GM12874 (cell line): ENCODE measurements at regions not wholly inside any gene's neighbourhood (a gene's known extent, or its start where the extent isn't known, plus 50 kb on each side); places are given as distances from the start of the nearest gene placed in this dataset.

Experiments
- TF ChIP-seq, protein P1 (sequence below): IDR thresholded peaks from 2 replicates; pipeline ENCODE4 v1.5.1; 2011; ENCODE audit warnings: low read depth, mild to moderate bottlenecking, control low read depth, low read length, moderate library complexity; ENCODE audit not compliant: insufficient read depth

DNA sequence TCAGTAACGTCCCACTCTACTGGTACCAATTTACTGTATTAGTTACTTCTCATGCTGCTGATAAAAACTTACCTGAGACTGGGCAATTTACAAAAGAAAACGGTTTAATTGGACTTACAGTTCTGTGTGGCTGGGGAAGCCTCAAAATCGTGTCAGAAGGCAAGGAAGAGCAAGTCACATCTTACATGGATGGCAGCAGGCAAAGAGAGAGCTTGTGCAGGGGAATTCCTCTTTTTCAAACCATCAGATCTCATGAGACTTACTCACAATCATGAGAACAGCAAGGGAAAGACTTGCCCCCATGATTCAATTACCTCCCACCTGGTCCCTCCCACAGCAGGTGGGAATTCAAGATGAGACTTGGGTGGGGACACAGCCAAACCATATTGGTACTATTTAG is 908.2 kb upstream of the NR2F2 start:
- TF ChIP-seq, protein P1, sequence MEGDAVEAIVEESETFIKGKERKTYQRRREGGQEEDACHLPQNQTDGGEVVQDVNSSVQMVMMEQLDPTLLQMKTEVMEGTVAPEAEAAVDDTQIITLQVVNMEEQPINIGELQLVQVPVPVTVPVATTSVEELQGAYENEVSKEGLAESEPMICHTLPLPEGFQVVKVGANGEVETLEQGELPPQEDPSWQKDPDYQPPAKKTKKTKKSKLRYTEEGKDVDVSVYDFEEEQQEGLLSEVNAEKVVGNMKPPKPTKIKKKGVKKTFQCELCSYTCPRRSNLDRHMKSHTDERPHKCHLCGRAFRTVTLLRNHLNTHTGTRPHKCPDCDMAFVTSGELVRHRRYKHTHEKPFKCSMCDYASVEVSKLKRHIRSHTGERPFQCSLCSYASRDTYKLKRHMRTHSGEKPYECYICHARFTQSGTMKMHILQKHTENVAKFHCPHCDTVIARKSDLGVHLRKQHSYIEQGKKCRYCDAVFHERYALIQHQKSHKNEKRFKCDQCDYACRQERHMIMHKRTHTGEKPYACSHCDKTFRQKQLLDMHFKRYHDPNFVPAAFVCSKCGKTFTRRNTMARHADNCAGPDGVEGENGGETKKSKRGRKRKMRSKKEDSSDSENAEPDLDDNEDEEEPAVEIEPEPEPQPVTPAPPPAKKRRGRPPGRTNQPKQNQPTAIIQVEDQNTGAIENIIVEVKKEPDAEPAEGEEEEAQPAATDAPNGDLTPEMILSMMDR, result no peak

DNA sequence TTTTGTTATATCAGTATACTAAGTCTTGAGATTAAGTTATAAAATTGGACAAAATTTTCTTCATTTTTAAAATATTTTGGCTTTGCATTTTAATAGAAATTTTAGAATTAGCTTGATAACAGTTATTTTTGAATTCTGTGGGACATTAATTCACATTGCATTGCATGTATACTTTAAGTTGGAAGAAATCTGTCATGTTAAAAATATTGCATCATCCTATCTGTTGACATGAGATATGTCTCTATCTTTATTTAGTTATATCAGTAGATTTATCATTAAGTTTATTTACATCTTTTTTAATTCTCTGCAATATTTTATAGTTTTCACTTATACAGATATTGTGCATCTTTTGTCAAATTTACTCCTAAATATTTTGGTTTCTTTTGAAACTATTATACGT is 904.6 kb upstream of the NR2F2 start:
- TF ChIP-seq, protein P1, result no peak

DNA sequence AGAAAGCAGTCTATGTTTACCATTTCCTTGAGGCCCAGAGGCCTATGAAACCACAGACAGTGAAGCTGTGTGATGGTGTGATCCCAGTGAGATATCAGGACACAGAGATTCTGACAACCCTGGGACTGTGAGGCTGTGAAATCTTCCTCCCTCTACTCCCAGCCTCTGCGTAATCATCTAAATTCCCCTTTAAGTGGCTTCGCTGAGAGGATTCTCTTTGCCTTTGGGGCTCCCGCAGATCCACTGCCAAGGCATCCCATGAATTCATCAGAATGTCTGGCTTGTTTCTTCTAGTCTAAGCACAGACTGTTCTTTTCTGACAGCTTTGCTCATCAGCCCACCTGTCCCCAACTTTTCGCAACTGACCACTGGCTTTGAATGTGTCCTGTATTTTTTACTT is 901.2 kb upstream of the NR2F2 start:
- TF ChIP-seq, protein P1, result no peak

DNA sequence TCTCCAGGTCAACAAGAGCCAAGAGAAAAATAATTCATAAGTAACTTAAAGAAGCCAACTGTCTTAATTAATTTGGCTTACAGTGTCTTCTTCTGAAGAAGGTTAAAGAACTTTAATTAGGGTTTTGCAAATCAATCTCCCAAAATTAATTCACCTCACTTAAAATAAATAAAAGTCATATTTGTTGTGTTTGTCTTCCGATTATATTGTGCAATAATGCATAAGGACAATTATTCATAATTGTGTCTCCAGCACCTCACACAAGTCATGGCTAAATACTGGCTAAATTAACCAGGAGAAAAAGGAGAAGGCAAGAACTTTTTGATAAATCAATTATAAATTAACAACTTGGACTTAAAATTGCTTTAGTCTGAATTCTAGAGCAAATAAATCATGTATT is 899.0 kb upstream of the NR2F2 start:
- TF ChIP-seq, protein P1, result no peak

DNA sequence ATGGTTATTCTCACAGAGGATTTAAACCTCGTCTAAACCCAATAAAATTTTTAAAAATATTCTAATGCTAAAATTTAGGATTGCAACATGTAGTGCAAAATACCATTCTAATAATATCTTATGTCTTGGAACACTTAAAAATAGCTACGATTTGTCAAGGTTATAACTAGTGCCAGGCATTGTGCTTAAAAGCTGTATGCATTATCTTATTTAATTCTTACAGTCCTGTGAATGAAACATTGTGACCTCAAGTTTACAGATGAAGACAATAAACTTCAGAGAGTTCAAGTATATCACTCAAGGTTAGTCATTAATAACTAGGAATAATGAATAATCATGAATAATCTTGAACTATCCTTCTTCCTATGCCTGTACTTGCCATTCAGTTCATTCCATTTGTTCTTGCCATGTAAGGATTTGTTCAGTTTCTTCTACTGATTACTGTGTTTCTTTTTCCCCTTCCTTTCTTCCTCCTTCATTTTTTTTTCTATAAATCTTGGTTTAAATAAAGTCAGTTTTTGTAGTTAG is 897.6 kb upstream of the NR2F2 start:
- TF ChIP-seq, protein P1, result no peak

DNA sequence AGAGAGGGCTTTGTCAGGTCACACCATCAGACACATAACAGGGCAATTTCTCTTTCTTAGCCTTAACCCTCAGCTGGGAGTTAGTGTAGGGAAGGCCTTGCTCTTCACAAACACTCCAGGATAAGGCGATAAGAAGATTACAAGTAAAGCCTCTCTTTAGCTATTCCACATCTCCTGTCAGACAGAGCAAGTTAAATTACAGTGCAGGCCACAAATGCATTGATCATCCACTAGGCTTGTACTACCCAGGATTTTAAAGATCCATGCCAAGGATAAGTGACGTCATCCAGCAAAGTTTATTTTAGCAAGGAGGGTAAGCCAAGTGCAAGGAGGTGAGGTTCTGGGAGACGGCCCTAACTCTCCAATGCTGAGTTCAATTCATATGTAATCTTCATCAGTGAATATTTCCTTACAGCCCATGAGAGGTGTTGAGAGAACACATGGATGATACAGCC is 890.6 kb upstream of the NR2F2 start:
- TF ChIP-seq, protein P1, result no peak

DNA sequence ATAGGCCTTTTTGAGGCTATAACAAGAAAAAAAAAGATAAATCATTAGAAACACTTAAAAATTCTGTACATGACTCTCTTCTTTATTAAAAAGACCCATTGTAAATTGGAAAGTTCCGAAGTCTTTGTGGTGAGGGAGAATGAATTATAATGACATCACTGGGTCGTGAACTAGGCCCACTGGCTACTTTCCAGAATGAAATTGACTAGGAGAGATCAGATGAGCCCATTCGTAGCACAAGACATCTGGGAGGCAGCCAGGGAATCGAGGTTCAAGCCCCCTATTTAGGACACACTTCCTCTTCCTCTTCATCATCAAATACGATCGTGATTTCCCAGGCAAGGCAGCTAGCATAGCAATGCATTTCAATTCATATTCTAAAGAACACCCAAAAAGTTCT is 889.8 kb upstream of the NR2F2 start:
- TF ChIP-seq, protein P1, result no peak
